ENCODE measurements at regions not wholly inside any gene's neighbourhood (a gene's known extent, or its start where the extent isn't known, plus 50 kb on each side); places are given as distances from the start of the nearest gene placed in this dataset.

- TF ChIP-seq CTCF (IDR thresholded peaks at IDR 0.05; ENCODE audit: low read depth, low read length, missing control alignments), result no peak
- DNase-seq (ENCODE audit: low read depth), result no peak
- H3K4me3 ChIP-seq (ENCODE audit: low read depth, low read length), result no peak overlapping the region
These were observed 78.0 kb downstream of the SEC16B start for GRCh38 chr1:177891809-177892208.

DNA sequence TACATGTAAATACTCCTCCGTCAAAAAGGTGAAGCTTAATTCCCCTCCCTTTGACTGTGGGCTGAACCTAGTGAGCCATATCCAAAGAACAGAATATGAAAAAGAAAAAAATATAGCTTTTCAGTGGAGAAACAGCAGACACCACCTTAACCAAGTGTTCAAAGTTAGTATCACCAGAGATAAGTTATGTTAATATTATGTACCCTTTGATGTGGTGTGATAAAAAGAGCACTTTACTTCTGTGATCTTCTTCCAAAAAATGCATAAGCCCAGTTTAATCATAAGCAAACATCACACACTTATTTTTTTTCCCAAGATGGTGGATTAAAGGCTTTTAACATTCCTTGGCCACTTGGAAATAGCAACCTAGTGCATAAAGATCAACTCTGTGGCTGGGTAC, 79.4 kb downstream of the SEC16B start:
- DNase-seq (ENCODE audit: low read depth), result no peak
- TF ChIP-seq CTCF (IDR thresholded peaks at IDR 0.05; ENCODE audit: low read depth, low read length, missing control alignments), result no peak
- no peak overlapping the region for H3K4me3 ChIP-seq (ENCODE audit: low read depth, low read length)

- no peak for DNase-seq (ENCODE audit: low read depth)
- no peak for TF ChIP-seq CTCF (IDR thresholded peaks at IDR 0.05; ENCODE audit: low read depth, low read length, missing control alignments)
- H3K4me3 ChIP-seq (ENCODE audit: low read depth, low read length), result no peak overlapping the region
These were observed 85.3 kb downstream of the SEC16B start for GRCh38 chr1:177884479-177885021.

DNA sequence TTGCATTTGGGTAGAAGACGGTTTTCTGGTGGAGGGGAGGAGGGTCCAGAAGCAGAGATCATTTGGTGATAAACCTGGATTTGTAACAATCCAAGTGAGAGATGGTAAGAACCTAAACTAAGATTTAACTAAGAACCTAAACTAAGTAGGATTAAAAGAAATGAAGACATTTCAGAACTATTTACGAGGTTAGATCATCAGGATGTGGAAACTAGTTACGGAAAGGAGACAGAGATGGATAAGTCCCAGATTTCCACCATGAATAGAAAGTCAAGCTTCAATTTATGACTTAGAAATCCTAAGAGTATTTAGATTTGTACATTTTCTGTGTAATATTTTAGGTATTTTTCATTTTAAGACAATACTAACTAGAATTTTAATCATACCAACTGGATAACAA, 86.3 kb downstream of the SEC16B start:
- DNase-seq (ENCODE audit: low read depth), result no peak
- TF ChIP-seq CTCF (IDR thresholded peaks at IDR 0.05; ENCODE audit: low read depth, low read length, missing control alignments), result no peak

DNA sequence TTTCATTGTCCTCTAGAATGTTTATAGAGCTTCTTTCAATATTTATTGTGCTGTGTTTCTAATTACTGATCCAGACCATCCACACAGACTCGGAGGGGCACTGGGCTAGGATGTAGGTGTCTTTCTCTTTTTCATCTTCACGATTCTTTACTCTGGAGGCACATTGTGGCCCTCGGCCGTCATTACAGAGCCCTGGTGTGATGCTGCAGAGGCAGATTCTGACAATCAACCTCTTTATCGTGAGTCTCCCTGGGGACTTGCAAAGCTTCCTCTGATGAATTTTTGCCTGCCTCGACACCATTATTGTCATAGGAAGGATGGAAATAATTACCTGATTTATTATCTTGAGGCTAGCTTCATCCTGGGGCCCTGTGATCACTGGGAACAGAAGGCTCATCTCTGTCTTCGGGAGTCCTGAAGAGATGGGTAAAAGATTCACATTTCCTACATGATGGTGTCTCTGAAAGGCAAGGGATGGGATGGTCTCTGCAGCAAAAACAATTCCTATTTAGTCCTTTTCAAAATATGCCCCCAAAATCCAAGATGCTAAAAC, 89.4 kb downstream of the SEC16B start:
- TF ChIP-seq CTCF (IDR thresholded peaks at IDR 0.05; ENCODE audit: low read depth, low read length, missing control alignments), result no peak

More for the DNA sequence above, 86.3 kb downstream of the SEC16B start:
- H3K4me3 ChIP-seq (ENCODE audit: low read depth, low read length), result no peak overlapping the region

DNA sequence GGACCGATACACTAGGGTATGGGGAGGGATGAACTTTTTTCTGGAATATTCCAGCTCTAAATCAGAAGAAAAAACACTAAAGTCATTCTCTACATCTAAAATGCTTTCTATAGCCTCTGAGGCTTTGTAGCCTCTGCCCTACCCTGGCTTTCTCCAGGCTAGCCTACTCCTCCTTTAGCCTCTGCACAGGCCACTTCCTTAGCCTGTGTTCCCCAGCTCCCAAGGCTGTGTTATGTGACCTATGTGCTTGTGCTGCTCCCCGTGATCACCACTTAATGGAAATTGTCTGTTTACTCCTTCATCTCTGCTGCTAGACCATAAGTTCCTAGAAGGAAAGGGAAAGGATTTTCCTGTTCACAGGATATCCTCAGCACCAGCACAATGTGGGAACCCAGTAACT, 92.8 kb downstream of the SEC16B start:
- no peak for DNase-seq (ENCODE audit: low read depth)
- TF ChIP-seq CTCF (IDR thresholded peaks at IDR 0.05; ENCODE audit: low read depth, low read length, missing control alignments), result no peak
- no peak overlapping the region for H3K4me3 ChIP-seq (ENCODE audit: low read depth, low read length)

More for the DNA sequence above, 89.4 kb downstream of the SEC16B start:
- no peak for DNase-seq (ENCODE audit: low read depth)
- no peak overlapping the region for H3K4me3 ChIP-seq (ENCODE audit: low read depth, low read length)

- no peak for TF ChIP-seq CTCF (IDR thresholded peaks at IDR 0.05; ENCODE audit: low read depth, low read length, missing control alignments)
- no peak for DNase-seq (ENCODE audit: low read depth)
- H3K4me3 ChIP-seq (ENCODE audit: low read depth, low read length), result no peak overlapping the region
These were observed 96.6 kb downstream of the SEC16B start for GRCh38 chr1:177873238-177873637.
